Keratinocyte (primary cell): ENCODE measurements at regions not wholly inside any gene's neighbourhood (a gene's known extent, or its start where the extent isn't known, plus 50 kb on each side); places are given as distances from the start of the nearest gene placed in this dataset.

Experiments used
- DNase-seq: peaks from one replicate; pipeline ENCODE4 v3.0.0-alpha.2; 2011; ENCODE audit warnings: low read depth, missing footprints, low spot score
- FAIRE-seq: peaks from 2 replicates; lab custom pipeline; 2011; peaks lifted over from hg19 to GRCh38; lab: Jason Lieb, UNC
- H2AFZ ChIP-seq: 2 replicates; pipeline ENCODE4 v1.6.0; 2012; ENCODE audit warnings: low read length, control low read depth, inconsistent platforms; ENCODE audit not compliant: control insufficient read depth
- H3K27ac ChIP-seq: 2 replicates; pipeline ENCODE4 v1.5.1; 2011; ENCODE audit warnings: low read length; ENCODE audit not compliant: control insufficient read depth, insufficient read depth
- H3K27me3 ChIP-seq: 3 replicates; pipeline ENCODE4 v1.6.0; 2011; ENCODE audit warnings: low read length; ENCODE audit not compliant: control insufficient read depth, insufficient read depth; ENCODE audit errors: extremely low read depth
- H3K36me3 ChIP-seq, 2 experiments: 2 replicates in 1 of 2; 3 replicates in 1 of 2; pipeline ENCODE4 v1.5.1; 2011; ENCODE audit warnings: low read length in 2 of 2, mild to moderate bottlenecking in 1 of 2; ENCODE audit not compliant: control insufficient read depth in 2 of 2, insufficient read depth in 2 of 2; ENCODE audit errors: extremely low read depth in 1 of 2
- H3K4me1 ChIP-seq: 3 replicates; pipeline ENCODE4 v1.5.1; 2011; ENCODE audit warnings: low read length; ENCODE audit not compliant: control insufficient read depth, insufficient read depth; ENCODE audit errors: extremely low read depth
- H3K4me2 ChIP-seq: 3 replicates; pipeline ENCODE4 v1.6.0; 2011; ENCODE audit warnings: low read depth, low read length; ENCODE audit not compliant: control insufficient read depth, insufficient read depth; ENCODE audit errors: extremely low read depth
- H3K4me3 ChIP-seq, 3 experiments: fragments of 200-600 bp in 1 of 3; sonication (generic) in 1 of 3; 2 replicates in 2 of 3; 3 replicates in 1 of 3; pipeline ENCODE4 v1.5.1; 2011 to 2016; ENCODE audit warnings: low read length in 3 of 3, mild to moderate bottlenecking in 3 of 3, control low read depth in 2 of 3, inconsistent platforms in 1 of 3, low read depth in 1 of 3, mixed read lengths in 1 of 3, mixed run types in 1 of 3, moderate library complexity in 1 of 3; ENCODE audit not compliant: control insufficient read depth in 2 of 3, insufficient read depth in 2 of 3; ENCODE audit errors: extremely low read depth in 1 of 3
- H3K79me2 ChIP-seq: 2 replicates; pipeline ENCODE4 v1.6.0; 2012; ENCODE audit warnings: low read length; ENCODE audit not compliant: control insufficient read depth, insufficient read depth
- H3K9ac ChIP-seq: 3 replicates; pipeline ENCODE4 v1.6.0; 2011; ENCODE audit warnings: low read length; ENCODE audit not compliant: control insufficient read depth, insufficient read depth; ENCODE audit errors: extremely low read depth
- H3K9me1 ChIP-seq: 3 replicates; pipeline ENCODE4 v1.6.0; 2011; ENCODE audit warnings: low read length; ENCODE audit not compliant: control insufficient read depth, insufficient read depth; ENCODE audit errors: extremely low read depth
- H3K9me3 ChIP-seq: 2 replicates; pipeline ENCODE4 v1.5.1; 2012; ENCODE audit warnings: low read depth, low read length; ENCODE audit not compliant: control insufficient read depth
- H4K20me1 ChIP-seq: 3 replicates; pipeline ENCODE4 v1.6.0; 2011; ENCODE audit warnings: low read length; ENCODE audit not compliant: control insufficient read depth, insufficient read depth; ENCODE audit errors: extremely low read depth
- EZH2 ChIP-seq: IDR thresholded peaks from one replicate; pipeline ENCODE4 v1.6.1; 2012; ENCODE audit warnings: inconsistent platforms, mild to moderate bottlenecking, low read length, moderate library complexity
- dilution Hi-C: fragments of 300-500 bp; cut with MboI; formaldehyde crosslinking; loops from one replicate; pipeline ENCODE4 v1.7.0; 2020; ENCODE audit warnings: low sequenced_read_pairs; ENCODE audit not compliant: extremely low pct_ligation_motif_present
- TF ChIP-seq, protein P1 (sequence below), 3 experiments: IDR thresholded peaks in 1 of 3; conservative IDR thresholded peaks in 1 of 3; optimal IDR thresholded peaks in 1 of 3; 2 replicates in 2 of 3; 3 replicates in 1 of 3; pipeline versions ENCODE3 to v1.5.1; 2011; ENCODE audit warnings: low read length in 3 of 3, mild to moderate bottlenecking in 3 of 3, moderate library complexity in 2 of 3, control low read depth in 1 of 3, inconsistent platforms in 1 of 3; ENCODE audit not compliant: insufficient read depth in 2 of 3; ENCODE audit errors: extremely low read depth in 1 of 3

DNA sequence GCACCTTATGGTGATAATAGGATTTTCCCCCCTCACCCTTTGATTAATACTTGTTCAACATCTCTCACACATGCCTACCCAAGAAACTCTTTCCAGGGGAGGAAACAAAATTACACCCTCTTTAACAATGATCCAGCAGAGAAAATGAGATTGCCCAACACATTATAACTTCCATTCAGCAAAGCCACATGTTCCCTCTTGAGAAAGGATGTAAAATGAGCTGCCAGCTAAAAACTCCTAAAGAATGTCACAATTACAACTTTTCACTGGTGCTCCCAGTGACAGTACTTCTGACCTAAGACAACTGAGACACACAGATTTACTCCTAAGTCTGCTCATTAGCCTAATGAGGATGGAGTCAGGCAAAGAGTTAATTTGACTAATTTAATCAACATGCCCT is 621.4 kb downstream of the DIAPH3 start:
- Histone ChIP-seq H3K27ac (no peak overlapping the region), H3K79me2 (no peaks in the 10 kb centered on the region), H4K20me1 (no peaks in the 10 kb centered on the region), H3K9me1 (no peaks in the 10 kb centered on the region), H3K4me1 (no peaks in the 10 kb centered on the region), H3K36me3 (no peaks in the 10 kb centered on the region), H3K9me3 (no peaks in the 10 kb centered on the region), H3K4me3 (no peak overlapping the region), H3K9ac (no peak overlapping the region), H2AFZ (no peak overlapping the region), H3K27me3 (no peaks in the 10 kb centered on the region), H3K4me2 (no peak overlapping the region)
- TF ChIP-seq EZH2, result no peak
- TF ChIP-seq, protein P1, sequence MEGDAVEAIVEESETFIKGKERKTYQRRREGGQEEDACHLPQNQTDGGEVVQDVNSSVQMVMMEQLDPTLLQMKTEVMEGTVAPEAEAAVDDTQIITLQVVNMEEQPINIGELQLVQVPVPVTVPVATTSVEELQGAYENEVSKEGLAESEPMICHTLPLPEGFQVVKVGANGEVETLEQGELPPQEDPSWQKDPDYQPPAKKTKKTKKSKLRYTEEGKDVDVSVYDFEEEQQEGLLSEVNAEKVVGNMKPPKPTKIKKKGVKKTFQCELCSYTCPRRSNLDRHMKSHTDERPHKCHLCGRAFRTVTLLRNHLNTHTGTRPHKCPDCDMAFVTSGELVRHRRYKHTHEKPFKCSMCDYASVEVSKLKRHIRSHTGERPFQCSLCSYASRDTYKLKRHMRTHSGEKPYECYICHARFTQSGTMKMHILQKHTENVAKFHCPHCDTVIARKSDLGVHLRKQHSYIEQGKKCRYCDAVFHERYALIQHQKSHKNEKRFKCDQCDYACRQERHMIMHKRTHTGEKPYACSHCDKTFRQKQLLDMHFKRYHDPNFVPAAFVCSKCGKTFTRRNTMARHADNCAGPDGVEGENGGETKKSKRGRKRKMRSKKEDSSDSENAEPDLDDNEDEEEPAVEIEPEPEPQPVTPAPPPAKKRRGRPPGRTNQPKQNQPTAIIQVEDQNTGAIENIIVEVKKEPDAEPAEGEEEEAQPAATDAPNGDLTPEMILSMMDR (optimal IDR thresholded peaks at IDR 0.05 in 1 of 3, IDR thresholded peaks at IDR 0.05 in 1 of 3, conservative IDR thresholded peaks at IDR 0.05 in 1 of 3; ENCODE audit: extremely low read depth in 1 of 3, insufficient read depth in 2 of 3, low read length in 3 of 3), result no peak
- no peak for DNase-seq
- FAIRE-seq, result no peak
- dilution Hi-C loops, result no loop called here

DNA sequence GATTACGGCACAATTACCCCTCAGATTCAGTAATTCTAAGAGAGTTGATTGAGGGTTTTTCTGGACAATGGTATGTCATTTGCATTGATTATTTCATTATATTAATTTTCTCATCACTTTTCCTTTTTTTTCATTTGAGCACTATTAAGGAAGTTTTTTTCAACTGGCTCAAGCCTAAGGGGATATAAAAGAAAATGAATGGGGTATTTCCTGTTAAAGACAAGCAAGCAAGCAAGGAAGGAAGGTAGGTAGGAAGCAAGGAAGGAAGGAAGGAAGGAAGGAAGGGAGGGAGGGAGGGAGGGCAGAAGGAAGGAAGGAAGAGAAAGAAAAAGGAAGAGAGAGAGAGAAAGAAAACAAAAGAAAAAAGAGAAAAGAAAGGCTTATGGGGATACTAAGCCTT is 620.3 kb downstream of the DIAPH3 start:
- Histone ChIP-seq H3K9ac (no peak overlapping the region), H3K27me3 (no peaks in the 10 kb centered on the region), H3K9me3 (no peaks in the 10 kb centered on the region), H2AFZ (no peak overlapping the region), H3K36me3 (no peaks in the 10 kb centered on the region), H3K79me2 (no peaks in the 10 kb centered on the region), H3K4me3 (no peak overlapping the region), H4K20me1 (no peaks in the 10 kb centered on the region), H3K9me1 (no peaks in the 10 kb centered on the region), H3K27ac (no peak overlapping the region), H3K4me2 (no peak overlapping the region), H3K4me1 (no peaks in the 10 kb centered on the region)
- DNase-seq (no peak), FAIRE-seq (no peak)
- dilution Hi-C loops, result no loop called here
- no peak for TF ChIP-seq EZH2
- TF ChIP-seq, protein P1 (optimal IDR thresholded peaks at IDR 0.05 in 1 of 3, IDR thresholded peaks at IDR 0.05 in 1 of 3, conservative IDR thresholded peaks at IDR 0.05 in 1 of 3; ENCODE audit: extremely low read depth in 1 of 3, insufficient read depth in 2 of 3, low read length in 3 of 3), result no peak
